Gastrocnemius medialis (tissue), 4 donors: ENCODE measurements at regions not wholly inside any gene's neighbourhood (a gene's known extent, or its start where the extent isn't known, plus 50 kb on each side); places are given as distances from the start of the nearest gene placed in this dataset.

Experiments
- POLR2A ChIP-seq, 2 donors: fragments of 450-650 bp; IDR thresholded peaks; one replicate each; pipeline ENCODE4 v1.6.1; 2017; ENCODE audit warnings: antibody characterized with exemption in 2 of 2, mild to moderate bottlenecking in 2 of 2, moderate library complexity in 2 of 2
- TF ChIP-seq, protein P1 (sequence below), 5 experiments: fragments of 450-650 bp in 3 of 5; fragments of 200-600 bp in 2 of 5; sonication (generic) in 2 of 5; IDR thresholded peaks in 4 of 5; conservative IDR thresholded peaks in 1 of 5; 1 replicate in 4 of 5; 2 replicates in 1 of 5; pipeline ENCODE4 v1.5.1; 2016 to 2019; ENCODE audit warnings: antibody characterized with exemption in 5 of 5, mild to moderate bottlenecking in 3 of 5, moderate library complexity in 3 of 5

DNA sequence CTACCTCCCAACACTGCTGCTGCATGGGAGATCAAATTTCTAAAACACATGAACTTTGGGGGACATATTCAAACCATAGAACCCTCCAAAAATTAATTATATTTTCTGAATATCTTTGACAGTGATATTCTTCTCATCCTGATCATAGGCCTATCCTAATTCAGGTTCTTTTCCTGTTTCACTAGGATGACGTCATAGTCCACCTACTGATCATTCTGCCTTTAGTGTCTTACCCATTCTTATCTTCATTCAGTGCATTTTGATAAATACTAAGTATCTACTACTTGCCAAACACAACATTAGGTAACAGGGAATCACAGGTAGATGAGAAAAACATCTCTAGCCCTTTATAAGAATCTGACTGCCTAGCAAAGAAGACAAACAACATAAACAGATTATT, 179.1 kb upstream of the PRLR start:
- no peak for TF ChIP-seq POLR2A (IDR thresholded peaks at IDR 0.05)
- TF ChIP-seq, protein P1, sequence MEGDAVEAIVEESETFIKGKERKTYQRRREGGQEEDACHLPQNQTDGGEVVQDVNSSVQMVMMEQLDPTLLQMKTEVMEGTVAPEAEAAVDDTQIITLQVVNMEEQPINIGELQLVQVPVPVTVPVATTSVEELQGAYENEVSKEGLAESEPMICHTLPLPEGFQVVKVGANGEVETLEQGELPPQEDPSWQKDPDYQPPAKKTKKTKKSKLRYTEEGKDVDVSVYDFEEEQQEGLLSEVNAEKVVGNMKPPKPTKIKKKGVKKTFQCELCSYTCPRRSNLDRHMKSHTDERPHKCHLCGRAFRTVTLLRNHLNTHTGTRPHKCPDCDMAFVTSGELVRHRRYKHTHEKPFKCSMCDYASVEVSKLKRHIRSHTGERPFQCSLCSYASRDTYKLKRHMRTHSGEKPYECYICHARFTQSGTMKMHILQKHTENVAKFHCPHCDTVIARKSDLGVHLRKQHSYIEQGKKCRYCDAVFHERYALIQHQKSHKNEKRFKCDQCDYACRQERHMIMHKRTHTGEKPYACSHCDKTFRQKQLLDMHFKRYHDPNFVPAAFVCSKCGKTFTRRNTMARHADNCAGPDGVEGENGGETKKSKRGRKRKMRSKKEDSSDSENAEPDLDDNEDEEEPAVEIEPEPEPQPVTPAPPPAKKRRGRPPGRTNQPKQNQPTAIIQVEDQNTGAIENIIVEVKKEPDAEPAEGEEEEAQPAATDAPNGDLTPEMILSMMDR (IDR thresholded peaks at IDR 0.05 in 4 of 5, conservative IDR thresholded peaks at IDR 0.05 in 1 of 5) = no peak
